Glomerular endothelial cell (primary cell): ENCODE measurements at regions not wholly inside any gene's neighbourhood (a gene's known extent, or its start where the extent isn't known, plus 50 kb on each side); places are given as distances from the start of the nearest gene placed in this dataset.

ENCODE experiments used
- DNase-seq: peaks from one replicate; pipeline ENCODE4 v3.0.0-alpha.2; 2011; ENCODE audit warnings: low read depth, low spot score; ENCODE audit errors: extremely low read depth

DNA sequence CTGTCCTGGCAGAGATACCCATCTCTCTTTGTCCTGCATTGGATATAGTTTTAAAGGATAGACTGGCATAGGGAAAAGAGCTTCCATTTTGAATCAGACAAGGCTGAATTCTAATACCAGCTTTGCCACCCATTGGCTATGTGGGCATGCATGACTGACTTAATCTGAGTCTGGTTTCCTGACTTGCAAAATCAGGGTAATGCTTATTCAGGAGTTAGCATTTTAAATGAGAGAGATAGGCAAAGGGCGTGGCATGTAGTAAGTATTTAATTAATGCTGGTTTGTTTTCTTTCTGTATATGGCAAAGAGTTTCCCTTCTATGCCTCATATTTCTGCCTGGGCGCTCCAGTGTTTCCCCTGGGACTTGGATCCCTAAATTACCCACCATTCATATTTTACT is 492.9 kb downstream of the IGSF11 start:
- no peak for DNase-seq

DNA sequence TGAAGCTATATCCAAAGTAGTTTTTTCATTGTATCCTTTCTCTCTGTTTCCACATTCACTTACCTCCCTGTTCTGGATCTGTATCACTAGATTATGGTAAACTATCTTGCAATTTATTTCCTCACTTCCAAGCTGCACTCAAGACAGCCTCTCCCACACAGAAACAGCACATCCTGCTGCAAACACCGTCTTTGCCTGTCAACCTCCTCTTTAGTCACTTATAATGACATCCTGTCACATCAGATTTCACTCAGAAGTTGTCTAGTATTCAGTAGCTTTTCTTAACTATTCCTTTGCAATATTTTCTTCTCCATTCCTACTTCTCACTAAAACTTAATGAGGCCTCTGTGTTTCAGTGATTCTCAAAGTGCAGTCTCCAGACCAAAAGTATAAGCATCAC is 490.8 kb downstream of the IGSF11 start:
- DNase-seq: no peak

DNA sequence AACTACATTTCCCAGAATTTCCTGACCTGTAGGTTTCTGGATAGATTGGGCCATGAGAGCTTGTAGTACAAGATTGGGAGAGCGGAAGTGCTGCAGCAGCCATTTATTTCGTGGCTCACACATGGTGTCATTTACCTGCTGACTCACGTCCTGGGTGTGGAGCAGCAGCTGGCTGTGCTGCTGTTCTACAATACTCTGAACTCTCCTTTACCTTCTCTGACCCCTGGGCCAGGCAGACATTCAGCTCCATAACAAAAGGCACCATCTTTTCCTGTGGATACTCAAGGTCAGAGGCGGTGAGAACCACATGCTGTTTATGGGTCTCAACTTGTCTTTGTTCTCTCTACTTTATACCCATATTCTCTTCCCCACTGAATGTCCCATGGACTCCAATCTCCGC is 490.2 kb downstream of the IGSF11 start:
- no peak for DNase-seq

DNA sequence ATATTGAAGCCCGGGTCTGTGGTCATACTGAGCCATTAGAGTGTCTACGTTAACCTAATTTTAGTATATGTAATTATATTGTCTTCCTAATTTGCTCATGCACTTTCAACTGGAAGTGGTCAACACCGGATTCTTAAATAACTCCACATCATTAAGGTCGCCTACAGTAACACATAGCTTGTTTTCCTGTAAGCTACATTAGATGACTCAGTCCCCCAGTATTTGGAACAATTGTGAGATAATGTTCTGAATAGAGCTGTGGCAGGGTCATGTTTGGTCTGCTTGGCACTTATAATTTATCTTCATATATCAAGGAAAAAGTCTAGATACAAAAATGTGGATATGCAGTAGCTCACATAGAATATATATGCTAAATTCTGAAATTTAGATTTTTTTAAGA is 486.2 kb downstream of the IGSF11 start:
- DNase-seq: peak; percentile 76

DNA sequence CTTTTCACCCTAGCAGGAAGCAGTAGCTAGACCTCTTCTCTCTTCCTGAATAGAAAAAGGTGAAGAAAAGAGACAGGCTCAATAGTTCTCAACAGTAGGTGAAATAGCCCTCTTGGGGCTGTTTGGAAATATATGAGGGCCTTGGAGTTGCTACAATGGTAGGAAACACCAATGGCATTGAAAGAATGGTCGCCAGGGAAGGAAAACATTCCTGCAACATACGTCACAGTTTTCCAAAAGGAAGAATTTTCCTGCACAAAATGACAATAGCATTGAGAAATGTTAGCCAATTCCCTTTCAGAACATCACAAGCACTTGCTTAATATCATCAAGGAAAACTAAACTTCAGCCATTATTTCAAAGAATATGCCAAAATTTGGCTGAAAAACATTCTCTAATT is 484.5 kb downstream of the IGSF11 start:
- peak; percentile 60 for DNase-seq

DNA sequence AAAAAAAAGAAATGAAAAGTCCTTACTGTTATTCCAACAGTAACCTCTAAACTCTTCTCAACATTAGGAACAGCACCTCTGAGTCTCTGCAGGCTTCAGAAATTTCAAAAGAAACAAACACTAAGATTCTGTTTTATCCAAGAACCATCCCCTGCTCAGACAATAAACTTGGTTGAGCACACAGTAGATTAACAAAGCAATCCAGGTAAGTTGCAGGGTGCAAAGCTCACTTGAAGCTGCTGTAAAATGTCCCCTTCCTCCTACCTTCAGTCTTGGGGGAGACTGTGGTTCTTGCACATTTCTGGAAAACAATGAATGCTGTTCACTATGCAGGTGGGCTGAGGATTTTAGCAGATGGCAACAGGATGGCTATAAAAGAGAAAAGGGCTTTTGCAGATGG is 484.1 kb downstream of the IGSF11 start:
- no peak for DNase-seq

DNA sequence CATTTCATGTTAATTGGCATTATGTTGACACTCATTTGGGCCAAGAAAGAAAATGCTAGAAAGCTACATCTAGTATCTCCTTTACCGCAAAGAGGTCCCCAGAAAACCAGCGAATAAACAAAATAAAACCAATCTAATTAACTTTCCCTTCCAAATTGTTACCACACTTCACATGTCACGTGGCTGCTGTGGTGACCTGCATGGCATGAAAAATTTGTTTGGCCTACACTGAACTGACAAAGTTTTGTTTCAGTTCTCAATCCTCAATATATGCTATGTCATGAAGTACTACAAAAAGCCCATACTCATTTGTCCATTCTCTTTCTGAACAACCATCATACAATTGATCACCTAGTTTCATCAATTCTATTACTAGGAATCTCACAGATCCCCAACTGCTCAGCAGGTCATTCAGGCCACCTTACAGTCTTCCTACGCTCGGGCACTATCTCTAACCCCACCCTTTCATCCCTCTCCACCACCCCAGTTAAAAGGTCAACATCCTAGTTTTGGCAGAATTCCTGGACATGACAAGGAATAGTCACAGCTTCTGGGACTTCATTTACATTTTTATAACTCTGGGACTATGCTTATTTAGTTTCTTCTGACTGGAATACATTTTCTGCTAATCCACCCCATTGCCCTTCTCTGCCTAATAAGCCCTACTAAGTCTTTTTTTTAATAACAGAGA is 480.4 kb downstream of the IGSF11 start:
- DNase-seq: no peak

DNA sequence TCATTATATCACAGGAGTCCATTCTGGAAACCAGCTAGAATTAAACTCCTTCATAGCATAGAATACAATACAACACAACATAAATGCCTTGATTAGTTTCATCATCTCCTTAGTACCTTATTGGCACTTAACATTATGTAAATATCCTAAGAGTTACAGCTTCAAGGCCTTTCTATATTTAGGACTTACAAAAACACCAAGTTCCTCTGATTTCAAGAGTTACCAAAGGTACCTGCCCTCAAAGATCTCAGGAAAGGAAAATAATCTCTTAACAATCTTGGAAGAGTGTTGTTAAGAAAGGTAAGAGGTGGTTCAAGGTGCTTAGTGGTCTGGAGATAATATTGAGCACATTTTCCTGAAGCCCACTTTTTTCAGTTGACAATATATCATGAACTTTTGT is 477.7 kb downstream of the IGSF11 start:
- no peak for DNase-seq

DNA sequence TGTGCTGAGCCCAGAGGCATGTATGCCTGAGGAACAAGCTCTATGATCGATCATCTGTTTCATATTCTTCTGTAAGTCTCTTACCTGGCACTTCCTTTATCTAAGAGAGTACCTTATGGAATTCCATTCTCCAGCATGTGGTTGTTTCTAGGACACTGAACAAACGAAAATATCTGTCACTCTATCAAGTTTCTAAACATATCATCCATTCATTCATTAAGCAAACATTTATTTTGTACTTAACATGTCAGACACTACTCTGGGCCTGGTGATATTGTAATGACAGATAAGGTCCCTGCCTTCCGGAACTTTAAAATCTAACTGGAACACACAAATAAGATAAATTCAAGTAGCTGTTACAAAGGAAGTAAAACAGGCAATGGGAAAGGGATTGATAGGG is 477.1 kb downstream of the IGSF11 start:
- DNase-seq: no peak

DNA sequence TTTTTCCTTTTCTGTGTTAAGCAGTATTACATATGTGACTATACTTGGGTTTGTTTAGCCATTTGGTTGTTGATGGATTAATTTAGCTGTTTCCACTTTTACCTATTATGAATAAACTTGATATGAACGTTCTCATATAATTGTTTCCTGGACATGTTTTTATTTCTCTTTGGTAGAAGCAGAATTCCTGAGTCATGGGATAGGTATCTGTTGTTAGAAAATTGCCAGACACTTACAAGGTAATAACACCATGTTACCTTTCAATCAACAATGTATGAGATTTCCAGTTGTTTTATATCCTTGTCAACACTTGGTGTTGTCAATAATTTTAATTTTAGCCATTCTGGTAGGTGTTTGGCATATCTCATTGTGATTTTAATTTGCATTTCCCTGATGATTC is 475.4 kb downstream of the IGSF11 start:
- no peak for DNase-seq

DNA sequence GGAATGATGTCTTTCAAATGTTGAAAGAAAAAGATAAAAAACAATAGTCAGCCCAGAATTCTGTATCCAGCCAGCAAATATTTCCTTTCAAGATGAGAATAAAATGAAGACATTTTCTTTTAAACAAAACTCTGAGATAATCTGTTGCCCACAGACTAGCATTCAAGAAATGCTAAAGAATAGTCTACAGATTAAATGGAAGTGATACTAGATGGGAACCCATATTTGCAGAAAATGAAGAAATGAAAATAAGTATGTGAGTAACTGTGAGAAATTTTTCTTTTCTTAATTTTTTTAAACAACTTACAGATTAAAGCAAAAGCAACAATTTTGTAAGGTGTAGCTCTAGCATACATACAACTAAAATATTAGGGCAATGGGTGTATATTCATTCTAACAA is 469.8 kb downstream of the IGSF11 start:
- no peak for DNase-seq

DNA sequence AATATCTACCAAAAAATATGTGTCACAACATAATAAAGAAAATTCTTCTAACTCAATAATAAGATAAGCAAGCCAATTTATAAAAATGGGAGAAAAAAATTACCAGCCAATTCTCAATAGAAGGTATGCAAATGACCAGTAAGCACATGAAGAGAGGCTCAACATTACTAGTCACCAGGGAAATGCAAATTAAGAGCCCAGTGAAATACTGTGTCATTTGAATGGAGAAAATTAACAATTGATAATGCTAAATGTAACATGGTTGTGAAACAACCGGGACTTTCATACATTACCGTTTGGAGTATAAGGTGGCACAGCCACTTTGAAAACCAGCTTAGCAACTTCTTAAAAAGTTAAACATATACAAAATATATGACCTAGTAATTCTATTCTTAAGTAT is 460.7 kb downstream of the IGSF11 start:
- no peak for DNase-seq

DNA sequence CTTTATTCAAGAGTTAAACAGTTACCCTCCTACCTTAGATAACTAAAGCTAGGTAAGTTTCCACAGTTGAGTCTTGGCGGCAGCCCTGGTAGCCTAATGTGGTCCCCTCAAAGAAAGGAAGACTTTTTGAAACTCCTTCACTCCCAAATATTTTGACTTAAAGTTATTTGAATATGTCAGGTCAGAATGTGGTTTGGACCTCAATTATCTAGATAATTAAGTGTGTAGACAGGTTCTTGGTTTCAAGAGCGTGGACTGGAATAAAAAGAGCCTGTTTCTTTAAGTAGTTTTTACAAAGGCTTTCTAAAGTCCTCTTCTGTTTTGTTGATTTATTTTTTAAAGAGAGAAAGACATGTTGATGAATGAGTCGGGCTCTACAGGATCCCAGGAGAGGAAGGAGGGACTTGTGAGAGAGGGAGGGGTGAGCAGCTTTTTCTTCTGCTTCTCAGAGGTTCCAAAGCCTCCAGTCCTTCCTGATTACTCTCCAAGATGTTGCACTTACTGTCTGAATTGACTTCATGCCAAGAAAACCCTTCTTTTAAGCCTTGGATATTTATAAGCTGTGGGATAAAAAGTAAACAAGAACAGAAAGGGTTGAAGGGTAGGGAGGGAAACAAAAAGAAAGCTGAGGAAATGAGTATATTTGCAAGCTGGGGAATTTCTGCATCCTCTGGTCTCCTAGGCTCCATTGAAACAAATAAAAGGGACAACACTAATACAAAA is 457.4 kb downstream of the IGSF11 start:
- no peak for DNase-seq

DNA sequence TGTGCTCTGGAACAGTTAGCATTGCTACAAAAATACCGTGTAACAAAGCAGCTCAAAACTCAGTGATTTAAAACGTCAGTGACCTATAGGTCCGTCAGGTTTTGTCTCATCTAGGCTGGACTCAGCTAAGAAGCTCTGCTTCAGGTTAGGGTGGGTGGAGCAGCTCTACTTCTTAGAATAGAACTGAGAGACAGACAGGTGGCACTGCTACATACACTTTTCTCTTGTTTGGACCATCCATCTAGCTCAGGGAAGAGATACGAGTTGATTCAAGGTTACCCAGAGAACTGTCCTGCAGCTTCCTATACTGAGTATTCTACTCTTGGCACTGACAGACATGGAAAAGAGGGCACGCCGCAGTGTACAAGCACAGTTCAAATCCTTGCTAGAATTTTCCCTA is 456.1 kb downstream of the IGSF11 start:
- DNase-seq: no peak

DNA sequence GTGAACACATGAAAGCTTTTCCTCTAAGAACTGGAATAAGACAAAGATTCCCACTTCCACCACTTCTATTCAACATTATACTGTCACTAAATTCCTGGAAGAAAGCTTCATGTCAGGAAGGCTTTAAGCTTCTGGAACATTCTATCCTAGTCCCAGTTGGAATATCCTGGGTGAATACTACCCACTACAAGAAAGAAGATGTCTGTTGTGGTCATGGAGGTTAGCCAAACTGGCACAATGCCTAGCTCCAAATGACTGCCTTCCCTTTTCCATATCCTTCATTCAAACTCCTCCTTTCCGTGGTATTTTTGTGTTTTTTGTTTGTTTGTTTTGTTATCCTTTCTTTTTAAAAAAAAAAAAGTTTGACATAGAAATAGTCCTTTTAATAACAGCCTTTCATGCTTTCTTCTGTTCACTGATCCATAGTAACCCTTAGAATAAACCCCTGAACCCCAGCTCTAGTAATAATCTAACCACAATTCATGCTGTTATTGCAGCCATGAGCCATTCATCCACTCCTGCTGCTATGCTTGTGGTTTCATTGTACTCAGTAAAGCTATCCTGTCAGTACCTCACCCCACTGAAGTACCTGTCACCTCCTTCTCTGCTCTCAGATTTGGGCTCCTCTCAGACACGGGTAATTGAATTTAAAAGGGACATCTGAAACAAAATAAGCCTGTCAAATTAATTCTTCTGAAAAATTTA is 447.5 kb downstream of the IGSF11 start:
- no peak for DNase-seq

DNA sequence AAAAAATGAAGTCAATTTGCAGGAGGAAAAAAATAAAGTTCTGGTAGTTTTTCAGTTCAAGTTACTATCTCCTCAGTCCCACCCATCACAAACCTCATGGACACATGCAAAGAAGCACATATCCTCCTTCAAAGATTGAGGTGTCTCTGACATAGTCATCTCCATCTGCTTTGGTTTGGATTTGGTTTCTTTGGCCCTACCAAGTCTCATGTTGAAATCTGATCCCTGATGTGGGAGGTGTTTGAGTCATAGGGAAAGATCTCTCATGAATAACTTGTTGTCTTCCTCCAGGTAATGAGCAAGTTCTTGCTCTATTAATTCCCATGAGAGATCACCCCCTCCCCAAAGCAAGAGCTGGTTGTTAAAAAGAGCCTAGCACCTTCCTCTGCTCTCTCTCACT is 446.8 kb downstream of the IGSF11 start:
- DNase-seq: no peak

DNA sequence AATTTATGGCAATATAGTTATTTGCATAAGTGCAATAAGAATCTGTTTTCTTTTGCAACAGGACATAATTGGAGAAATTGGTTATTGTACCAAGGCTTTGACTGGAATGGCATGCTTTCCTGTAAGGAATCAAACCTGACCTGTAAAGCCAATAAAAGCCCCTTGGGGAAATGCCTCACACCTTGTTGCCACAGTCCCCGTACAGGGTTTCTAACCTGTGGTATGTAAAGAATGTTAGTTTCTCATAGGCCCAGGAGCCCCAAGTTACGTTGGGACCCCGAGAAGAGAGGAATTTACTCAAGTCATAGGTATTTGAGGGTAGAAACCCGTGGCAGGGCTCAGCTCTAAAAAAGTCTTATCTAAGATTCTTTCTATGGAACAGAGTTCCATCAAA is 441.4 kb downstream of the IGSF11 start:
- DNase-seq: no peak

DNA sequence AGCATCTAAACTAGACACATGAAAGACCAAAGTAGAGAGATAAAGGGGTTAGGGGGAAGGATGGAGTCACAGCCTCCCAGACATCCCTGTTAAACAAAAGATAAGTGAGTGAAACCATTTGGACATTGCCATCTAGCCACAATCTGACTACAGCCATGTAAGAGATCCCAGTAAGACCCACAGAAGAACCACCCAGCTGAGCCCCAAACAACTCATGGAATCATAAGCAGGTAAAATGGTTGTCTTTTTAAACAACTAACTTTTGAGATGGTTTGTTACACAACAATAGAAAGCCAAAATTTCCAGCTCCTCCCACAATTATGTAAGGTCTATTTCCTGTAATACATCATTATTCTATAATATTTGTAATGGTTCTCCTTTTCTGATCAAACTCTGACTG is 437.5 kb downstream of the IGSF11 start:
- no peak for DNase-seq

DNA sequence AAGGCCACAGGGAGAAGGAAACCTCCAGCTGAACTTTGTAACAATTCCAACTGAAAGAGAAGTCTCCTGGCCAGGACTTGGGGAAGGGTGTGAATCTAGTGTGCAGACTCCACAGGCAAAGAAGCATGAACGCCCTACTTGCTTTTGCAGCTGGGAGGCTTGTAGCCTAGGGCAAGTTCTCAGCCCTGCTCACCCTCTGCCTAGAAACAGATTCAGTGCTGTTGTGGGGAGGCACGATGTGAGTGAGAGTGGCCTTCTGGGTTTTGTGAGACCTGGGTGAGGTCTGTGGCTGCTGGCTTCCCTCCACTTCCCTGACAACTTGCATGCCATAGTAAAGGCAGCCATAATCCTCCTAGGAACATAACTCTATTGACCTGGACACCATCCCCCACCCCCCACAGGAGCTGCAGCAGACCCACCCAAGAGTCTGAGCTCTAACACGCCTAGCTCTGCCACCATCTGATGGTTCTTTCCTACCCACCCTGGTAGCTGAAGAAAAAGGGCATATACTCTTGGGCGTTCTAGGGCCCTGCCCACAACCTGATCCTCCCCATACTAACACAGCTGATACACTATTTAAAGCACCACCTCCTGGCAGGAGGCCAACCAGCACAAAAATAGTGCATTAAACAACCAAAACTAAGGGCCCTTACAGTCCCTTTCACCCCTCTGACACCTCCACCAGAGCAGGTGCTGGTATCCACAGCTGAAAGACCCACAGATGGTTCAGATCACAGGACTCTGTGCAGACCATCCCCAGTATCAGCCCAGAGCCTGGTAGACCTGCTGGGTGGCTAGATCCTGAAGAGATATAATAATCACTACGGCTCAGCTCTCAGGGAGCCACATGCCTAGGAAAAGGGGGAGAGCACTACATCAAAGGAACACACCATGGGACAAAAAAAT is 426.5 kb downstream of the IGSF11 start:
- DNase-seq: no peak

DNA sequence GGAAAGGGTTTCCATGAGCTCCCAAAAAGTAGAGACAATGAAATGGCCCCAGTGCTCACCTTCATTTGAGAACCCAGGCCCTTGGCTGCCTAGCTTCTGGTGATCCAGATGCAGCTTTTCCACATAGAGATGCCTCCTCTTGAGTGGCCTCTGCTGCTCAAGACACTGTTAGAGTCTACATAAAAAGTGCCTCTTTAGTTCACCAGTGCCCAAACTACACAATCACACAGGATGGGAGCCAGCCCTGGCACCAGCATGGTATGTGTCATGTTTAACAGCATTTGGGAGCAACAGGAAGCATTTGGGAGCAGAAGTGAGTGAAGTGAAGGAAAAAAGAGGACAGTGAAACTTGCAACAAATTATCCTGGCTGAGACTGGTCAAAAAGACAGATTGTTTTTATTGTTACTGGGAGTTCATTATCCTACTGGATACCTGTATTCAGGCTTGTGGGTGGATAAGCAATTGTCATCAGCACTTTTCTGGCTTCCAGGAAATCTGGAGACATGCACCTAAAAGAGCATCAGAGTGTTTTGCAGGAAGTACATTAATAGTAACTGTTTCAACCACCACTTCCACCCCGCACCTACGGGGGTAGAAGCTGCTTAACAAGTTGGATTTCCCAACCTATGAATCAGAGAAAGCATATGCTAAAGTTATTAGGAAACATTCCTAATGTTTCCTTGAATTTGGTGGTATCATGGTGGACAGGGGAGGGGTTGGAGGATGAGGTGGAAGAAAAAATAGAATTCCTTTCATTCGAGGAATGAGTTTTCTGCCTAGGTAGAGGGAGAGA is 416.2 kb downstream of the IGSF11 start:
- DNase-seq: no peak
